Stimulated activated naive CD8-positive, alpha-beta T cell treated with anti-CD3 and anti-CD28 coated beads, Interleukin-15, amount 100 ng/mL, for 72 hours (primary cell): ENCODE measurements at regions not wholly inside any gene's neighbourhood (a gene's known extent, or its start where the extent isn't known, plus 50 kb on each side); places are given as distances from the start of the nearest gene placed in this dataset.
"Not testable (repeated sequence)": the region's sequence is repeated elsewhere in the genome, so short reads cannot be mapped to it uniquely, and the experiment has no call there.

ENCODE experiments used
- ATAC-seq: fragments of 150-1000 bp; cut with Tn5 transposase; 2 replicates; pipeline ENCODE4 v1.10.0; 2021; ENCODE audit warnings: mild to moderate bottlenecking, moderate library complexity
- DNase-seq, 2 donors: peaks; one replicate each; pipeline ENCODE4 v3.0.0; 2021 to 2022
- H3K27ac Mint-ChIP-seq, 2 donors: one replicate each; pipeline ENCODE4 v1.8.0; 2022; ENCODE audit warnings: mild to moderate bottlenecking in 2 of 2, mixed read lengths in 2 of 2, moderate library complexity in 2 of 2
- H3K27me3 Mint-ChIP-seq: one replicate; pipeline ENCODE4 v1.8.0; 2022; ENCODE audit warnings: mixed read lengths
- H3K4me1 Mint-ChIP-seq: one replicate; pipeline ENCODE4 v1.8.0; 2022; ENCODE audit warnings: mild to moderate bottlenecking, mixed read lengths
- H3K4me3 Mint-ChIP-seq, 2 donors: one replicate each; pipeline ENCODE4 v1.8.0; 2022; ENCODE audit warnings: mild to moderate bottlenecking in 2 of 2, mixed read lengths in 2 of 2, moderate library complexity in 1 of 2
- H3K9me3 Mint-ChIP-seq, 2 donors: one replicate each; pipeline ENCODE4 v1.8.0; 2022; ENCODE audit warnings: mixed read lengths in 2 of 2

GRCh38 chr12:97951717-97952116 lies 489.1 kb downstream of the RMST start:
- Mint-ChIP-seq H3K27me3 (no peaks in the 10 kb centered on the region), H3K4me1 (no peaks in the 10 kb centered on the region), H3K4me3 (no peak overlapping the region), H3K9me3 (peaks cover 28 to 31% of the 10 kb centered on the region in 2 donors), H3K27ac (no peak overlapping the region)
- DNase-seq (no peak), ATAC-seq (no peak)

- Mint-ChIP-seq H3K4me3 (no peak overlapping the region), H3K27ac (no peak overlapping the region), H3K9me3 (peaks cover 11 to 17% of the 10 kb centered on the region in 2 donors), H3K4me1 (no peaks in the 10 kb centered on the region), H3K27me3 (no peaks in the 10 kb centered on the region)
- DNase-seq (no peak), ATAC-seq (no peak)
These were observed 494.5 kb downstream of the RMST start for GRCh38 chr12:97957109-97957508.

GRCh38 chr12:97960225-97960624 lies 497.6 kb downstream of the RMST start:
- Mint-ChIP-seq H3K4me1 (no peaks in the 10 kb centered on the region), H3K27me3 (no peaks in the 10 kb centered on the region), H3K9me3 (peaks cover 11 to 13% of the 10 kb centered on the region in 2 donors), H3K27ac (no peak overlapping the region), H3K4me3 (no peak overlapping the region)
- ATAC-seq (no peak), DNase-seq (no peak)

- no peak overlapping the region for H3K27ac Mint-ChIP-seq
- no peaks in the 10 kb centered on the region for H3K4me1 Mint-ChIP-seq
- H3K9me3 Mint-ChIP-seq = peaks cover 8 to 9% of the 10 kb centered on the region in 2 donors
- DNase-seq (peak in 1 of 2 donors; percentile 2), ATAC-seq (peak; percentile 57)
- H3K4me3 Mint-ChIP-seq = no peak overlapping the region
- H3K27me3 Mint-ChIP-seq = no peaks in the 10 kb centered on the region
These were observed 498.4 kb downstream of the RMST start for GRCh38 chr12:97960741-97961608.

GRCh38 chr12:97967831-97968230 lies 505.2 kb downstream of the RMST start:
- no peaks in the 10 kb centered on the region for H3K9me3 Mint-ChIP-seq
- H3K4me3 Mint-ChIP-seq = no peak overlapping the region
- no peaks in the 10 kb centered on the region for H3K27me3 Mint-ChIP-seq
- no peak overlapping the region for H3K27ac Mint-ChIP-seq
- H3K4me1 Mint-ChIP-seq = no peaks in the 10 kb centered on the region
- no peak for ATAC-seq
- no peak for DNase-seq

- H3K27ac Mint-ChIP-seq = no peak overlapping the region
- no peaks in the 10 kb centered on the region for H3K27me3 Mint-ChIP-seq
- ATAC-seq (no peak), DNase-seq (no peak)
- no peaks in the 10 kb centered on the region for H3K9me3 Mint-ChIP-seq
- no peak overlapping the region for H3K4me3 Mint-ChIP-seq
- no peaks in the 10 kb centered on the region for H3K4me1 Mint-ChIP-seq
These were observed 506.1 kb downstream of the RMST start for GRCh38 chr12:97968641-97969197.

GRCh38 chr12:97977870-97978405 lies 515.3 kb downstream of the RMST start:
- H3K27ac Mint-ChIP-seq = no peak overlapping the region
- peaks cover 0 to 9% of the 10 kb centered on the region in 2 donors for H3K9me3 Mint-ChIP-seq
- H3K4me1 Mint-ChIP-seq = no peaks in the 10 kb centered on the region
- no peaks in the 10 kb centered on the region for H3K27me3 Mint-ChIP-seq
- ATAC-seq (no peak), DNase-seq (no peak)
- no peak overlapping the region for H3K4me3 Mint-ChIP-seq

- DNase-seq (no peak), ATAC-seq (no peak)
- Mint-ChIP-seq H3K27me3 (no peaks in the 10 kb centered on the region), H3K4me1 (no peaks in the 10 kb centered on the region), H3K4me3 (no peak overlapping the region), H3K27ac (no peak overlapping the region), H3K9me3 (peaks cover 0 to under 1% of the 10 kb centered on the region in 2 donors)
These were observed 520.1 kb downstream of the RMST start for GRCh38 chr12:97982684-97983083.

- Mint-ChIP-seq H3K4me3 (no peak overlapping the region), H3K9me3 (peaks cover 0 to 8% of the 10 kb centered on the region in 2 donors), H3K27me3 (no peaks in the 10 kb centered on the region), H3K4me1 (no peaks in the 10 kb centered on the region), H3K27ac (no peak overlapping the region)
- ATAC-seq (no peak), DNase-seq (no peak)
These were observed 521.2 kb downstream of the RMST start for GRCh38 chr12:97983796-97984195.

- no peak for DNase-seq
- Mint-ChIP-seq H3K27me3 (no peaks in the 10 kb centered on the region), H3K27ac (no peak overlapping the region), H3K9me3 (peaks cover 0 to 8% of the 10 kb centered on the region in 2 donors), H3K4me3 (no peak overlapping the region), H3K4me1 (no peaks in the 10 kb centered on the region)
- no peak for ATAC-seq
These were observed 521.8 kb downstream of the RMST start for GRCh38 chr12:97984436-97984835.

- no peak for ATAC-seq
- Mint-ChIP-seq H3K4me3 (no peak overlapping the region), H3K27me3 (no peaks in the 10 kb centered on the region), H3K27ac (peak overlapping the region in 1 of 2 donors; percentile 87), H3K9me3 (peaks cover 0 to 8% of the 10 kb centered on the region in 2 donors), H3K4me1 (no peaks in the 10 kb centered on the region)
- no peak for DNase-seq
These were observed 522.5 kb downstream of the RMST start for GRCh38 chr12:97984974-97985580.

- Mint-ChIP-seq H3K4me1 (no peaks in the 10 kb centered on the region), H3K27ac (no peak overlapping the region), H3K9me3 (peaks cover 0 to 11% of the 10 kb centered on the region in 2 donors), H3K27me3 (no peaks in the 10 kb centered on the region), H3K4me3 (no peak overlapping the region)
- DNase-seq (no peak), ATAC-seq (no peak)
These were observed 523.2 kb downstream of the RMST start for GRCh38 chr12:97985834-97986233.

GRCh38 chr12:97988588-97988987 lies 526.0 kb downstream of the RMST start:
- not testable (repeated sequence) for H3K4me1 Mint-ChIP-seq, ATAC-seq, DNase-seq, H3K4me3 Mint-ChIP-seq, H3K27ac Mint-ChIP-seq, H3K27me3 Mint-ChIP-seq
- peaks cover 0 to 27% of the 10 kb centered on the region in 2 donors for H3K9me3 Mint-ChIP-seq

- Mint-ChIP-seq H3K27ac (no peak overlapping the region), H3K4me1 (no peaks in the 10 kb centered on the region), H3K9me3 (peaks cover 0 to 27% of the 10 kb centered on the region in 2 donors), H3K27me3 (no peaks in the 10 kb centered on the region), H3K4me3 (no peak overlapping the region)
- no peak for ATAC-seq
- no peak for DNase-seq
These were observed 525.9 kb upstream of the TMPO start for GRCh38 chr12:97989366-97989940.

- DNase-seq (no peak), ATAC-seq (no peak)
- no peaks in the 10 kb centered on the region for H3K4me1 Mint-ChIP-seq
- no peak overlapping the region for H3K27ac Mint-ChIP-seq
- no peaks in the 10 kb centered on the region for H3K27me3 Mint-ChIP-seq
- peaks cover 0 to 20% of the 10 kb centered on the region in 2 donors for H3K9me3 Mint-ChIP-seq
- H3K4me3 Mint-ChIP-seq = no peak overlapping the region
These were observed 520.5 kb upstream of the TMPO start for GRCh38 chr12:97994746-97995484.
